Superior temporal gyrus (tissue), 1 donor: ENCODE measurements at regions not wholly inside any gene's neighbourhood (a gene's known extent, or its start where the extent isn't known, plus 50 kb on each side); places are given as distances from the start of the nearest gene placed in this dataset.

Experiments used
- DNase-seq: peaks from one replicate; pipeline ENCODE4 v3.0.0-alpha.2; 2016; ENCODE audit errors: extremely low spot score

- DNase-seq: no peak
These were observed 178.1 kb upstream of the RUNX1 start for GRCh38 chr21:35226968-35227744.

- DNase-seq: no peak
These were observed 177.2 kb upstream of the RUNX1 start for GRCh38 chr21:35226328-35226727.

GRCh38 chr21:35225573-35225972, 176.5 kb upstream of the RUNX1 start:
- no peak for DNase-seq

- no peak for DNase-seq
These were observed 174.5 kb upstream of the RUNX1 start for GRCh38 chr21:35223480-35224156.

GRCh38 chr21:35222541-35222941, 173.4 kb upstream of the RUNX1 start:
- DNase-seq: no peak

GRCh38 chr21:35222021-35222420, 172.9 kb upstream of the RUNX1 start:
- no peak for DNase-seq

GRCh38 chr21:35220301-35220700, 171.2 kb upstream of the RUNX1 start:
- no peak for DNase-seq

- DNase-seq: no peak
These were observed 170.6 kb upstream of the RUNX1 start for GRCh38 chr21:35219719-35220118.

GRCh38 chr21:35219291-35219690, 170.2 kb upstream of the RUNX1 start:
- no peak for DNase-seq

- no peak for DNase-seq
These were observed 168.5 kb upstream of the RUNX1 start for GRCh38 chr21:35217504-35218060.

- DNase-seq: no peak
These were observed 167.9 kb upstream of the RUNX1 start for GRCh38 chr21:35216996-35217395.

- DNase-seq: no peak
These were observed 166.8 kb upstream of the RUNX1 start for GRCh38 chr21:35215870-35216269.

- no peak for DNase-seq
These were observed 163.5 kb upstream of the RUNX1 start for GRCh38 chr21:35212393-35213127.

- no peak for DNase-seq
These were observed 162.7 kb upstream of the RUNX1 start for GRCh38 chr21:35211782-35212181.

GRCh38 chr21:35210093-35210492, 161.0 kb upstream of the RUNX1 start:
- DNase-seq: no peak

GRCh38 chr21:35208810-35209517, 159.9 kb upstream of the RUNX1 start:
- no peak for DNase-seq

- no peak for DNase-seq
These were observed 159.0 kb upstream of the RUNX1 start for GRCh38 chr21:35208104-35208503.

- no peak for DNase-seq
These were observed 158.2 kb upstream of the RUNX1 start for GRCh38 chr21:35207322-35207721.

GRCh38 chr21:35206141-35207125, 157.3 kb upstream of the RUNX1 start:
- no peak for DNase-seq

- DNase-seq: peak; percentile 59
These were observed 155.9 kb upstream of the RUNX1 start for GRCh38 chr21:35204850-35205541.
